ENCODE measurements at regions not wholly inside any gene's neighbourhood (a gene's known extent, or its start where the extent isn't known, plus 50 kb on each side); places are given as distances from the start of the nearest gene placed in this dataset.
"Not testable (repeated sequence)": the region's sequence is repeated elsewhere in the genome, so short reads cannot be mapped to it uniquely, and the experiment has no call there.

GRCh38 chr15:53923741-53924140, 54.5 kb upstream of the UNC13C start:
- H3K9me3 ChIP-seq; H3K4me3 ChIP-seq; H3K27ac ChIP-seq; H3K4me1 ChIP-seq; DNase-seq; H3K36me3 ChIP-seq; intact Hi-C loops (cut with DNase I); H3K27me3 ChIP-seq; ATAC-seq: not testable (repeated sequence)

- H3K4me1 ChIP-seq, result no peaks in the 10 kb centered on the region
- H3K27ac ChIP-seq, result no peak overlapping the region
- no peaks in the 10 kb centered on the region for H3K9me3 ChIP-seq
- no peak overlapping the region for H3K4me3 ChIP-seq
- intact Hi-C loops (cut with DNase I), result no loop called here
- ATAC-seq (no peak), DNase-seq (no peak)
- H3K36me3 ChIP-seq, result no peaks in the 10 kb centered on the region
- TF ChIP-seq CTCF (IDR thresholded peaks at IDR 0.05), result no peak
- no peaks in the 10 kb centered on the region for H3K27me3 ChIP-seq
These were observed 59.8 kb upstream of the UNC13C start for GRCh38 chr15:53918180-53919079.

- ATAC-seq (no peak), DNase-seq (no peak)
- H3K36me3 ChIP-seq, result no peaks in the 10 kb centered on the region
- H3K9me3 ChIP-seq, result no peaks in the 10 kb centered on the region
- H3K27ac ChIP-seq, result no peak overlapping the region
- intact Hi-C loops (cut with DNase I), result no loop called here
- no peaks in the 10 kb centered on the region for H3K4me1 ChIP-seq
- TF ChIP-seq CTCF (IDR thresholded peaks at IDR 0.05), result no peak
- no peaks in the 10 kb centered on the region for H3K27me3 ChIP-seq
- no peak overlapping the region for H3K4me3 ChIP-seq
These were observed 61.1 kb upstream of the UNC13C start for GRCh38 chr15:53917109-53917508.

- no peak overlapping the region for H3K4me3 ChIP-seq
- H3K36me3 ChIP-seq, result no peaks in the 10 kb centered on the region
- H3K27ac ChIP-seq, result no peak overlapping the region
- no peak for TF ChIP-seq CTCF (IDR thresholded peaks at IDR 0.05)
- no peaks in the 10 kb centered on the region for H3K27me3 ChIP-seq
- no peak for ATAC-seq
- no peak for DNase-seq
- intact Hi-C loops (cut with DNase I), result no loop called here
- H3K9me3 ChIP-seq, result no peaks in the 10 kb centered on the region
- no peaks in the 10 kb centered on the region for H3K4me1 ChIP-seq
These were observed 66.8 kb upstream of the UNC13C start for GRCh38 chr15:53911431-53911830.

GRCh38 chr15:53910852-53911251, 67.4 kb upstream of the UNC13C start:
- Histone ChIP-seq H3K4me3 (no peak overlapping the region), H3K36me3 (no peaks in the 10 kb centered on the region), H3K27me3 (no peaks in the 10 kb centered on the region), H3K27ac (no peak overlapping the region), H3K9me3 (no peaks in the 10 kb centered on the region), H3K4me1 (no peaks in the 10 kb centered on the region)
- peak; percentile 46 for ATAC-seq
- no peak for TF ChIP-seq CTCF (IDR thresholded peaks at IDR 0.05)
- peak; percentile 63 for DNase-seq
- intact Hi-C loops (cut with DNase I), result no loop called here

- no peaks in the 10 kb centered on the region for H3K4me1 ChIP-seq
- H3K27me3 ChIP-seq, result no peaks in the 10 kb centered on the region
- no peaks in the 10 kb centered on the region for H3K36me3 ChIP-seq
- no peak for TF ChIP-seq CTCF (IDR thresholded peaks at IDR 0.05)
- no peak overlapping the region for H3K27ac ChIP-seq
- H3K9me3 ChIP-seq, result no peaks in the 10 kb centered on the region
- intact Hi-C loops (cut with DNase I), result no loop called here
- H3K4me3 ChIP-seq, result no peak overlapping the region
- no peak for DNase-seq
- ATAC-seq, result peak; percentile 67
These were observed 67.9 kb upstream of the UNC13C start for GRCh38 chr15:53910236-53910849.

All from upper lobe of right lung (tissue), 1 donor.